ENCODE measurements at regions not wholly inside any gene's neighbourhood (a gene's known extent, or its start where the extent isn't known, plus 50 kb on each side); places are given as distances from the start of the nearest gene placed in this dataset.

GRCh38 chr5:29777373-29777772 lies 1416.1 kb upstream of the CDH6 start:
- Histone ChIP-seq H3K27ac (no peak overlapping the region), H3K27me3 (no peaks in the 10 kb centered on the region), H3K4me1 (no peaks in the 10 kb centered on the region), H3K36me3 (no peaks in the 10 kb centered on the region), H3K9me3 (no peaks in the 10 kb centered on the region), H3K4me3 (no peak overlapping the region)
- TF ChIP-seq POLR2A (IDR thresholded peaks at IDR 0.05) (no peak), CTCF (IDR thresholded peaks at IDR 0.05) (no peak)
- DNase-seq: no peak

- H3K27ac ChIP-seq: no peak overlapping the region
- no peak overlapping the region for H3K4me3 ChIP-seq
- no peaks in the 10 kb centered on the region for H3K9me3 ChIP-seq
- no peaks in the 10 kb centered on the region for H3K27me3 ChIP-seq
- DNase-seq: no peak
- no peaks in the 10 kb centered on the region for H3K4me1 ChIP-seq
- TF ChIP-seq CTCF (IDR thresholded peaks at IDR 0.05) (no peak), POLR2A (IDR thresholded peaks at IDR 0.05) (no peak)
- no peaks in the 10 kb centered on the region for H3K36me3 ChIP-seq
These were observed 1422.5 kb upstream of the CDH6 start for GRCh38 chr5:29770936-29771335.

DNA sequence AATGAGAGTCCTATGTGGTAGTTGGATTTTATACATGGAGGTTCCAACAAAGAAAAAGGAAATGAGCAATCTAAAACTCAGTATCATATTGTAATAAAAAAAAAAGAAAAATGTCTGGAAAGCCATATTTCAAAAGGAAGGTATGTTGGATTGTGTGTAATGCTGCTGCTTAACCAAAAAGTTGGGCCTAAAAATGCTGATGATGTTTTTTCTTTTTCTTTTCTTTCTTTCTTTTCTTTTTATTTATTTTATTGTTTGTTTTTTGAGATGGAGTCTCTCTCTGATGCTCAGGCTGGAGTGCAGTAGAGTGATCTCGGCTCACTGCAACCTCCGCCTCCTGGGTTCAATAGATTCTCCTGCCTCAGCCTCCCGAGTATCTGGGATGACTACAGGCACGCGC lies 1424.0 kb upstream of the CDH6 start:
- TF ChIP-seq CTCF (IDR thresholded peaks at IDR 0.05) (no peak), POLR2A (IDR thresholded peaks at IDR 0.05) (no peak)
- no peak overlapping the region for H3K27ac ChIP-seq
- H3K4me1 ChIP-seq: no peaks in the 10 kb centered on the region
- no peak overlapping the region for H3K4me3 ChIP-seq
- H3K9me3 ChIP-seq: no peaks in the 10 kb centered on the region
- no peaks in the 10 kb centered on the region for H3K36me3 ChIP-seq
- no peak for DNase-seq
- no peaks in the 10 kb centered on the region for H3K27me3 ChIP-seq

DNA sequence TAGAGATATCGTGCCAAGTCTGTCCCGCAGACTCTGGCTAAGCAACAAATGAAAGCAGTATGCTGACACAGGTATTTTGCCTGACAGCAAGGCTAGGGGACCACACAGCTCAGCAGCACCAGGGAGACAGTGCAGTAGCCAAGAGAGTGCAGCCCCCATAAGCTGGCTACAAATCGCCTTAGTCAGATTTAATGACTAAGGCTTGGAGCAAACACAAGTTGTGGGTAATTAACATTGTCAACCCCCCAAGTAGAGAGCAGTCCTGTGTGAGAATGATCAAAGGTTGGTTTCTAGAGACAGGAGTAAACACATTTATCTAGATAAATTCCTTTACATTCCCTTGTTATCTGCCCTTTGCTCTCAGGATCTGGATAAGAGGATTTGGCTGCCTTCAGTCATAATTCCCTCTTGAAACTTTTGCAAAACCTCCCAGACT lies 1434.5 kb upstream of the CDH6 start:
- Histone ChIP-seq H3K27me3 (no peaks in the 10 kb centered on the region), H3K36me3 (no peaks in the 10 kb centered on the region), H3K4me1 (no peaks in the 10 kb centered on the region), H3K27ac (no peak overlapping the region), H3K9me3 (no peaks in the 10 kb centered on the region), H3K4me3 (no peak overlapping the region)
- TF ChIP-seq POLR2A (IDR thresholded peaks at IDR 0.05): no peak
- no peak for TF ChIP-seq CTCF (IDR thresholded peaks at IDR 0.05)
- no peak for DNase-seq

GRCh38 chr5:29750453-29750852 lies 1443.0 kb upstream of the CDH6 start:
- TF ChIP-seq CTCF (IDR thresholded peaks at IDR 0.05) (no peak), POLR2A (IDR thresholded peaks at IDR 0.05) (no peak)

GRCh38 chr5:29744618-29745017 lies 1448.9 kb upstream of the CDH6 start:
- no peaks in the 10 kb centered on the region for H3K4me1 ChIP-seq
- no peaks in the 10 kb centered on the region for H3K36me3 ChIP-seq
- H3K4me3 ChIP-seq: no peak overlapping the region
- H3K27ac ChIP-seq: no peak overlapping the region
- H3K9me3 ChIP-seq: no peaks in the 10 kb centered on the region
- TF ChIP-seq POLR2A (IDR thresholded peaks at IDR 0.05) (no peak), CTCF (IDR thresholded peaks at IDR 0.05) (no peak)
- no peaks in the 10 kb centered on the region for H3K27me3 ChIP-seq
- no peak for DNase-seq

More at GRCh38 chr5:29750453-29750852, 1443.0 kb upstream of the CDH6 start:
- no peak overlapping the region for H3K4me3 ChIP-seq
- no peaks in the 10 kb centered on the region for H3K27me3 ChIP-seq
- no peaks in the 10 kb centered on the region for H3K9me3 ChIP-seq
- DNase-seq: no peak
- H3K4me1 ChIP-seq: no peaks in the 10 kb centered on the region
- H3K27ac ChIP-seq: no peak overlapping the region
- no peaks in the 10 kb centered on the region for H3K36me3 ChIP-seq

Data from Peyer's patch (tissue), 4 donors.